Dermis blood vessel endothelial cell (primary cell): ENCODE measurements at regions not wholly inside any gene's neighbourhood (a gene's known extent, or its start where the extent isn't known, plus 50 kb on each side); places are given as distances from the start of the nearest gene placed in this dataset.
"Not testable (repeated sequence)": the region's sequence is repeated elsewhere in the genome, so short reads cannot be mapped to it uniquely, and the experiment has no call there.

Experiments
- DNase-seq: peaks from one replicate; pipeline ENCODE4 v3.0.0; 2010

DNA sequence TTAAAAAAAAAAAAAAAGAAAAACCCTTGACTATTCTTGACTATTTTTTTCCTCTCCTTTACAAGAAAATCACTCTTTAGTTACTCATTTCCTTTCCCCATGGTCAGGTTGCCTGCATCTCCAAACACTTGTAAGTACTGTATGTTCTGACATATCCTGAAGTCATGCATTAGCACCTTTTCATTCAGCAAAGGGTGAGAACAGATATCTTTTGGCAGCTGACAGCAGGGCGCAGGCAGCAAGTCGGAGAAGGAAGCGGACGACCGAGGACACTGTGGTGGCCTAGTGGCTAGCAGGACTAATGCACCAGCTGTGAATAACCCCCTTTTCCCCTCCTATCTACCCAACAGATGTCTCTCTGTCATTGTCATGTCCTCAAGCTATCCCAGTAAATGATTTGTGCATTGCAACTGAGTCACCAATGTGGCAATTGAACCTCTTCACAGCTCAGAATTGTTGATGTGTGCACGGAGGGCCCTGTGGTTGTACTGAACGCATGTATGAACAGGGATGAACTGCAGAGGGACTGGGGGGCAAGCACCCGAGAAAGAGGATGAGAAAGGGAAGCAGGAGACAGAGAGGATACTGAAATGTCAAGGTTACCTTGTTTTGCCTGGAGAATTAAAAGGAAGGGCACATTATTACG is 996.0 kb upstream of the ARRDC3 start:
- peak; percentile 49 for DNase-seq

DNA sequence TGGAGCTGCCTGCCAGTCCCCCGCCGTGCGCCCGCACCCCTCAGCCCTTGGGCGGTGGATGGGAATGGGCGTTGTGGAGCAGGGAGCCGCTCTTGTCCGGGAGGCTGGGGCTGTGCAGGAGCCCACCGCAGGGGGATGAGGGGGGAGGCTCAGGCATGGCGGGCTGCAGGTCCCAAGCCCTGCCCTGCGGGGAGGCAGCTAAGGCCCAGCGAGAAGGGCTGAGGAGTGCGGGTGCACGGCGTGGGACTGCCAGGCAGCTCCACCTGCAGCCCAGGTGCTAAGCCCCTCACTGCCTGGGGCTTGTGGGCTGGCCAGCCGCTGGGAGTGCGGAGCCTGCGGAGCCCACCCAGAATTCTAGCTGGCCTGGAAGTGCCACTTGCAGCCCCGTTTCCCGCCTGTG is 991.7 kb upstream of the ARRDC3 start:
- DNase-seq, result no peak

DNA sequence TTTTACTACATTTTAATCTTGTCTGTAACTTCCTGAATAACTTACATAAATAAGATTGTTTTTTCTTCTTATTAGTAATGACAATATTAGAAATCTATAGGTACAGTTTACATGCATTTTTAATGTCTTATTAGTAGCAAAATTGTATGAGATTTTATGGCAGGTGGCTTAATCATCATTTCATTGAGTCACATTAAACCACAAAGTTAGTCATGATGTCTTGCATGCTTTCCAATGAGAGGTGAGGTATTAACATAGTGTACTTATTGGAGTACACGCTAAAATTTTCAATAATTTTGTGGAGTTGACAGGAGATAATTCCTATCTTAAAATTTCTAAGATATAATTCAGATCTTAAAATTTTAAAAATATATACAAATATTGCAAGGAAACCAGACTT is 989.6 kb upstream of the ARRDC3 start:
- no peak for DNase-seq

DNA sequence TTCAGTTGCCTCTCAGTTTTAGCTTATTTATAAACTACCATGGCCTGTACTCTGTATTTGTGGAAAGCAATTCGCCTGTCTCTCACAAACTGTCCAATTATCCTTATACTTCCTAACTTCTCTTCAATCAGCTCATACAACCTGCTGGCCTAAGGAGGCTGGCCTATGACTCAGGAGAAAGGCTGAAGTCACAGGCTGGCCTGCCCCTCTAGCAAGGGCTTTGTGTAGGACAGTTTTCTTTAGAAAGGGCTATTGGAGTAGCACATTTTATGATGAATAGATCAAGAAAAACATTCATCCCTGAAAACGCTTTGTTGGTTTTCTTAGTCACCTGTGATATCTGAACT is 988.7 kb upstream of the ARRDC3 start:
- no peak for DNase-seq

DNA sequence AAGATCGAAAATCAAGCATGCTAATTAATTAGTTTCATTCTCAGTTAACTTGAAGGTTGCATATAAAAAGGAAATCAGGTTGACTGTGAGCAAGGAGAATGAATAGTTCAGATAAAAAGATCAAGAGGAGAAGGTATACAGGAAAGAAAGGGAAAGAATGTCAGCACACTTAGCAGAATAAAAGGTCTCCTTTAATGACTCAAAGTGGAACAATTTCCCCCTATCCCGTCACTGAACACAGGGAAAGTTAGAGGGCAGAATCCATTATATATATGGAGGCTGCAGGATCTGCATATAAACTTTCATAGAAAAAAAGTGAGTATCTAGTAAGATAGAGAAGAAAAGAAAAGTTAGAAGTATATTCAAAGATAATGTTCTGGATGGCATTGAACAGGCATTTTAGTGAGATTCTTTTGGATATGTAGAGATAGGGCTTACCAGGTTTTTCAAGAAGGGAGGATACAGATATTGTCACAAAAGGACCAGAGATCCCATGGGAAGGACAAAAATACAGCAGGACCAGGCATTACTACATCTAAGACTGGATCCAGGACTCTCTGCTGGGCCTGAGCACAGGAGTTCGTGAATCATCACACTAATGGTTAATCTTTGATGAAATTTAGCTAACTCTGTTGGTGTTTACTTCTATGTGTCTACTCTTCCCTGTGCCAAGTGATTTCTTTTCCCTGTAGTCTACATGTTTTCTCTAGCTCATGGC is 988.2 kb upstream of the ARRDC3 start:
- no peak for DNase-seq

DNA sequence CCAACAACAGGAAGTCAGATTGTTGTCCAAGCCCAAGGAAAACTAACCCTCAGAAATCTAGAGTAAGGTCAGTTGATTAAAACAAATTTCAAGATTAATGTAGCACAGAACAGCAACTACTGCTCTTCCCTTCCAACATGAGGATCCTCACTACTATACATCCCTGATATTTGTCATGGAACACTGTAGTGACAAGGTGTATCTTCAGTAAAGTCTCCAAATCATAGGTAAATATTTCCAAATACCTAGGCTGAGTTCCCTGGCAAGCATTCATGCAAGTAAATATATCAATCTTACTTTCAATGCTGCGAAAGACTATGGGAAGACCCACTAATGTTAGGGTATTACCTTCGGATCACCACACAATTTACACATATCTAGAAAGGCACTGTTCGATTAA is 986.9 kb upstream of the ARRDC3 start:
- DNase-seq, result no peak

DNA sequence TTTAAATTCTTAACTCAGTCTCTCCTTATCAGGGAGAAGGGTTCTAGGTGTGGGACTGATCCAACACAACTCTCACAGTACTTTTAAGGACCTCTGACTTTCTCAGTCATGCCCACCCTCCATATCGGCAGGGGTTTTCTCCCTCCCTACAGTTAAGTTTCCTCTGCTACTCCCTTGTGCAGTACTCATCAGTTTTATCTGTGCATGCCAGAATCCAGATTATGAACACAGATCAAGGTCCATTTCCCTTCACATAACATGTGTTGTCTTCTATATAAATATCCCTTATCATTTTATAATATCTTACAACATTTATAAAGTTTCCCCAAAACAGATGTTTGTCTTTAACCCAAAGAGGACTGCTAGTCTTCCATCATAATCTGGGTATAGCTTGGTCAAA is 986.5 kb upstream of the ARRDC3 start:
- no peak for DNase-seq

DNA sequence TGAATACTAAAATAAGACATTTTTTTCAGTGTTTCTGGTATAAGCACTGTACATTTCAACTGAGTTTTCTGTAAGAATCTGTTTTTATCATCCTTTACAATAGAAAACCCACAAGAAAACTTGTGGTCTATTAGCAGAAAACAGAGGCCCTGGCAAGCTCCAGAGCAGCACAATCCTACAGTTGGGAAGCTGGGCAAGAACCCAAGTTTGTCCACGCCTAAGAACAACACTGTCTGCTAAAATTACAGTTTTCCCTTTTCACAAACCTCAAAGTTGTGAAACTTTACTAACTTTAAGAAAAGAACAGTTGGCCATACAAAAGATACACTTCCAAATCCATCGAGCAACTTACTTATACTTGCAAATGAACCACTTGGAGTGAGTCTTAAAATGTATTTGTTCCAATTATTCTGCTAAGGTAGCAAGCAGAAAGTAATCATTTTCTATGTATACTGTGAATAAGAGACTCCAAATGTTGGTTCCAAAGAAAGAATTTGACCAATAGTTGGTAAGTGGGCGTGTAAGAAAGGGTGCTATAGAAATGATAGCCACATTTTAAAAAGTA is 982.0 kb upstream of the ARRDC3 start:
- DNase-seq, result no peak

DNA sequence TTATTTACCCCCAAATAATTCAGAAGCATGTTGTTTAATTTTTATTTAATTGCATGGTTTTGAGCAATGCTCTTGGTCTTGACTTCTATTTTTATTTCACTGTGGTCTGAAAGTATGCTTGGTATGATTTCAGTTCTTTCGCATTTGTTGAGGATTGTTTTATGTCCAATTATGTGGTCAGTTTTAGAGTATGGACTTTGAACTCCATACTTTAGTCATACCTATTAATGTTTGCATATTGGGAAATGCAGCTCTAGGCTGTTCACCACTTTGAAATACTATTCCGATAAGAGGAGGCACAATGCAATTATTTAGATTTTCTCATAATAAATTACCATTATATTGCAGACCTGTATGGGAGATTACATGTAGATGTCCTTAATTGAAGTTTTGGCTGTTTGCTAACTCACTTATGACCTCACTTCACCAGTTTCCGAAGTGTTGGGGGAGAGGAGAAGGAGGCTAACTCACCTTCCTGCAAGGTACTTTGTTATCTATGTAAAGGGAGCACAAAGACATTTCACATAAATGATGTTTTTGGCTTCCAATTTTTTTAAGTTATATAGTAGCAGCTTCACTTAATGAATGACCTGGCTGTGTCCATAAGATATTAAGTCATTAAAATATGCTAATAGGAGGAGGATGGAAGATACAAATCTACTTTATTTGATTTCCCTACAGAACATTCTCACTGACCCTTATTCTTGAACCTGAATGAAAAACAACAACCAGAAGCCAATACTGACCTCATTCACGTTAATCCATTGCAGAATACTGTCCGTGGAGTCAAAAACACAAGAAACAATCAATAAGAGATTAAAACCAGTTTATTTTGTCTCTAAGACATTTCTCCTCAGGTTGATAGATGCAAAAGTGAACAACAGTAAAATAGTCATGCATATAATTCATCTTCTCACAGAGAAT is 970.3 kb upstream of the ARRDC3 start:
- DNase-seq, result no peak

DNA sequence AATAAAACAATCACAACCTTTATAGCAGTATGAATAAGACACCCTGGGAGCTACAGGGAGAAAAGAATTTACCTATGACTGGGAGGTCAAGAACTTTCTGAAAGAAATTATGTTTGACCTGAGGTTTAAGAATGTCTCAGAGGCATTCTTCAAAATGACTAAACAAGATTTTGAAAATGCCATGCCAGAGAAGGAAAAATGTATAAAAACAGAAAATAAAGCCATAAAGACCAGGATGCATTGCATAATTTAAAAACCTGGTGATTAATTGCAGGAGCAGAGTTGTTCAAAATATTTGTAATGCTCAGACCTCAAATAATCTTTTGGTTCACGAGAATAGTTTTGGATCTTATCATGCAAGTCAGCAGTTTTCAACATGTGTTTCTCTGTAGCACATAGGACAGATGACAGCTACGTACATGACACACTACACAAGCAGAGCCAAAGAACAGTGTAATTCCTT is 954.7 kb upstream of the ARRDC3 start:
- no peak for DNase-seq

DNA sequence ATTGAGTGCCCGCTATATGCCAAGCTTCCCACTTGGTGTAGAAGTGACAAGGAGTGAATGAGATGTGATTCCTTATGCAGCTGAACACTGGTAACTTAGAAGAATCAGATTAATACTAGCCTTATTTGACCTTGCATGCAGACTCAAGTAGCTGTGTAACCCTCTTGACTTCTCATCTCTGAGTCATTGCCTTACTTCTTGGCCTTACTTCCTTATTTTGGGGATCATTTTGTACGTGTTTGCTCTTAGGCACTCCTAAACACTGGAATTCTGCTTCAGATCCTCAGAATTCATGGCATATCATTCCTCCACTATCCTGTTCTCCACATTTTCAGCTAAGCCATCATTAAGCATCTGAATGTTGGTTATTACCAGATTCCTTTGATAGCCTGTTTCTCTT is 948.9 kb upstream of the ARRDC3 start:
- no peak for DNase-seq

DNA sequence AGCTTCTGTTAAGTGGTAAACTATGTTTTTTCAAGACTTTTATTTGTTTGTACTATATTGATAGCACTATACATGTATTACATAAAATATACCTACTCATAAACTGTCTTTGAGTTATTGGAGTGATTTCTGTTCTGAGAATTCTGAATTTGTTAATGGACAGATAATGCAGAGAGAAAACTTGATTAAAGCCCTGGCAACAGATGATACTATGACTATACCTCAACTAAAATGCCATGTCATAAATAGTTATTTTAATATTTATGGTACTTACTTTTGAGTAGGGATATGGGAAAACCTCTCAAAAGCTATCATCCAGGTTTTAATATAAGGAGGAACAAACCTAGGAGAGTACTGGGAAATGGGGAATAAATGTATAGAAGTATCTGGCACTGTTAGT is 947.2 kb upstream of the ARRDC3 start:
- DNase-seq, result no peak

DNA sequence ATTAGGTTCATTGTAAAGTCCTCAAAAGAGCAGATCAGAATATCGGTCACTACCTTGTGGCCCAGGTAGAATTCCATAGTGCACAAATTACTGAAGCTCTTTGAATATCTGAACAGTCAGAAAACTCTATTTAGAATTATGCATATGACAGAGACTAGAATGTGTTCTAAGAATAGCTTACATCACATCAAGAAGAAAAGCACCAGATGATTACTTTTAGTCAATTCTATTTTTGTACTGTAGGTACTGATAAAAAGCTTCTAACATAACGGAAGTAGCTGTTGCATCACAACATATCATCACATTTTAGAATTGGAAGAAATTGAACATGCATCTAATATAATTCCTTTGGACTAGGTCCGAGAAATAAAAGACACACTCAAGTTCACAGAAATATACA is 946.6 kb upstream of the ARRDC3 start:
- no peak for DNase-seq

DNA sequence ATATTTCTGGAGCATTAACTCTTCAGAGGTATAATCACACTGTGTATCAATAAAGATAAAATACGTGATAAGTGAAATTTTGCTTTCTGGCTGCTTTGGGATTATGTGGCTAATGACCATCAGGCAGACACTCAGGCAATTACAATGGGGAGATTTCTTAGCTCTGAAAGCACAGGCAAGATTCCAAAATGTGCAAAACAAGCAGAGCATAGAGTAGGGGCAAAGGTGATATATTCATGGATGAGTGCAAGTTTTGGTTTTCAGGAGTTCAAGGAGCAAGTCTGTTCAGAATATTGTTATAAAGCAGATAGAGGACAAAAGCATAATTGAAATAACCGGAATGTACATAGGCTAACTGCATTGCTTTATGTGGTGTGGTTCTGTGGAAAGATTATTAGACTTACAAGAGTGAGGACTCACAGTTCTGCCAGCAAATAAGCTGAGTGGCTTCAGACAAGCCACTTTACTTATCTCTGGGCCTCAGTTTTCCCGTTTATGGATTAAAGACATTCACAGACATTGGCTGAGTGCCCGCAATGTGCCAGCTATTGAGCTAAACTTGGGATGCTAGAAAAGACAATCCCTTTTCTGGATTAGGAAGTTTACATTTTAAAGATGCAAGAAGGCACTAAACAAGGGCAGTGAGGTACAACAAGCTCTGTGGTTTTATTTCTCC is 945.6 kb upstream of the ARRDC3 start:
- DNase-seq, result no peak

DNA sequence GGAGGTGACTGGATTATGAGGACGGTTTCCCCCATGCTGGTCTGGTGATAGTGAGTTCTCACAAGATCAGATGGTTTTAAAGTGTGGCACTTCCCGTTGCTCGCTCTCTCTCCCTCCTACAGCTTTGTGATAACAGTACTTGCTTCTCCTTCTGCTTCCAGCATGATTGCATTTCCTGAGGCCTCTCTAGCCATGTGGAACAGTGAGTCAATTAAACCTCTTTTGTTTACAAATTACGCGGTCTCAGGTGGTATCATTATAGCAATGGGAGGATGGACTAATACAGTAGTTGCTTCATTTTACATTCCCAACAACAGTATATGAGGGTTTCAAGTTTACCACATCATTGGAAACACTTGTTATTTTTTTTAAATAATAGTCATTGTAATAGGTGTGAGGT is 937.3 kb upstream of the ARRDC3 start:
- no peak for DNase-seq

DNA sequence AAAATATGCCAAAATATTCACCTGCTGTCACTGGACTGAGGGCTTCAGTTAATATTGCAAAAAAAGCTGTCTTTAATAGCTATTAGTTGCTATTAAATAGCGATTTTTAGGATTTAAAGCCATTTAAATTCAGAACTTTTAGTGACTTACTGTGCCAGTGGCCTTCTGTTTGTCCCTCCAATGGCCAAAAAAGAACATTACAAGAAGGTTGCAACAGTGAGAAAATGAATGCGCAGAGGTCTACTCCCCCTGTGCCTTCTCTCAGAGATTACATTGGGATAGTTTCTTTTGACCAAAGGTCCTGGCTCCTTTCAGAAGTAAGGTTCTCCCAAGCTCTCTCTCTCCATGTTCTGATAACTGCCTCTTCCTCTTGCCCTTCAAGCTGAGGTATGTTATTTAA is 930.3 kb upstream of the ARRDC3 start:
- DNase-seq, result no peak

DNA sequence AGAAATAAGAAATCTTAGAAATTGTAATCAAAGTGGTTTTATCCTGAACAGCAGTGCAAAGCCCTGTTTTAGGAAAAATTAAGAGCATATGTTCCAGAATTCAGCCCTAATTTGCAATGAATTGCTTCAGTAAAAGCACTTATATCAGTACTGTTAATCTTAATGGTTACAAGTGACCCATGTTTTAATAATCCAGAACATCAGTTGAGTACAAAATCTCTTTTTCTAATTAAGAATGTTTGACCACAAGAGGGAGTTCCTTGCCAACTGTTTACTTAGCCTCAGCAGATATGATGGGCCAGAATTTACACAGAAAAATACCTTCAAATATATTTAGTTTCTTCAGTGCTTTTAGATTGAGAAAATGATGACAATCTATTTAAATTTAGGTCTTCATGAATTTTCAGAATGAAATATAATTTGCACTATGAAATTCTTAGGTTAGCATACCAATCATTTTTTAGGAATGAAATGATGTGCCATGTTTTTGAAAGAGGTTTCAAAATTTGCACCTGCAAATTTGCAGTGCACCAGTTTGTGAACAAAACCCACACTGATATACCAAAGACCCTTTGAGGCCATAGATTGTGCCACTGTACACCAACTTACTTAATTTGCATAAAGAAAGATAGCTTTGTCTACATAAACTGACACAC is 926.3 kb upstream of the ARRDC3 start:
- peak; percentile 51 for DNase-seq

DNA sequence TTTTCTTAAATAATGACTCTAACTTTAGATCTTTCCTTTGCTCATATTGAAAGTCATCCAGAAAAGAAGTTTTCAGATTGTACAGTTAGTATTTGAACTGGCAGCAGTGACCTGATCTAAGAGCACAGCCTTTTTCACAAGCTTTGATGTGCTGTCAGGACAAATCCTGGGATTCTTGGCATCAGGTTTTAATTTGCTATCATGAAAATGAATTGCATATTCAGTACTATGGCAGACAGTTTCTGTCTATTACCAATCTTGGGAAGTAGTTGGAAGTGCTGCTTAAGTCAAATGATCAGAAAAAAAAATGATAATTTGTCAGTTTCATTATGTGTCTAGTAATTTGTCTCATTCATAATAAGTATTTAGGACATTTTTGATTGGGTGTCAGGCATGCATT is 925.6 kb upstream of the ARRDC3 start:
- DNase-seq, result no peak

DNA sequence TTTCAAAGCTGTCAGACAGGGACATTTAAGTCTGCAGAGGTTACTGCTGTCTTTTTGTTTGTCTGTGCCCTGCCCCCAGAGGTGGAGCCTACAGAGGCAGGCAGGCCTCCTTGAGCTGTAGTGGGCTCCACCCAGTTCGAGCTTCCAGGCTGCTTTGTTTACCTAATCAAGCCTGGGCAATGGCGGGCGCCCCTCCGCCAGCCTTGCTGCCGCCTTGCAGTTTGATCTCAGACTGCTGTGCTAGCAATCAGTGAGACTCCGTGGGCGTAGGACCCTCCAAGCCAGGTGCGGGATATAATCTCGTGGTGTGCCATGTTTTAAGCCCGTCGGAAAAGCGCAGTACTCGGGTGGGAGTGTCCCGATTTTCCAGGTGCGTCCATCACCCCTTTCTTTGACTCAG is 919.2 kb upstream of the ARRDC3 start:
- not testable (repeated sequence) for DNase-seq

DNA sequence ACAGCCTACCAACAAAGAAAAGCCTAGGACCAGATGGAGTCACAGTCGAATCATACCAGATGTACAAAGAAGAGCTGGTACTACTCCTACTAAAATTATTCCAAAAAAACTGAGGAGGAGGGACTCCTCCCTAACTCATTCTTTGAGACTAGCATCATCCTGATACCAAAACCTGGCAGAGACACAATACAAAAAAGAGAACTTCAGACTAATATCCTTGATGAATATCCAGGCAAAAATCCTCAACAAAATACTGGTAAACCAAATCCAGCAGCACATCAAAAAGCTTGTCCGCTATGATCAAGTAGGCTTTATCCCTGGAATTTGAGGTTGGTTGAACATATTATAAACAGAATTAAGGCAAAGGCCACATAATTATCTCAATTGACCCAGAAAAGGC is 900.4 kb upstream of the ARRDC3 start:
- no peak for DNase-seq

DNA sequence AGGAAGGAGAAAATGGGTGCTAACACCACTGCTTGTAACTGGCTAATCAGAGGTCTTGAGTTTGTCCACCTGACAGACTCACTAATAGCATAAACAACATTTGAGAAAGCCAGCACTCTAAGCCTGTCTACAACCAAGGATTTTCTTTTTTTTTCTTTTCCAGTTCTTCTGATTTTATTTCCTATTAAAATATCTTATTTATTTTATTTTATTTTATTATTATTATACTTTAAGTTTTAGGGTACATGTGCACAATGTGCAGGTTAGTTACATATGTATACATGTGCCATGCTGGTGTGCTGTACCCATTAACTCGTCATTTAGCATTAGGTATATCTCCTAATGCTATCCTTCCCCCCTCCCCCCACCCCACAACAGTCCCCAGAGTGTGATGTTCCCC is 888.6 kb upstream of the ARRDC3 start:
- DNase-seq, result not testable (repeated sequence)

DNA sequence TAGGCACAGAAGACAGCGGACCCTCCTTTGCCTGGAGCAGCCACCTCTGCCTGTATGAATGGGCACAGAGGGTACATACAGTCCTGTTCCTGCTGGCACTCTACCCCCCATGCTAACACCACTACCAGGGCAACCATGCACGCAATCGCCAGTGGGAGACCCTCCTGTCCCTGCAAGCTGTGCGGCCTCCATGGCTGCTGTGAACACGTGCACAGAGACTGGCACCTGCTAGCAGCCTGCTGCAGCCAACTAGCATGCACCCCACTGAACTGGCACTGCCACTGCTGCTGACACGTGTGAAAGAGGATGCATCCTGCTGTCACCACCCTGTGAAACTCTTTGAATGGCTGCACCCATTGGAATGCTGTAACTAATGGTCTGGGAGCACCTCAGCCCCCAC is 885.2 kb upstream of the ARRDC3 start:
- no peak for DNase-seq
